Suppressor macrophage treated with lipopolysaccharide for 4 hours (primary cell): ENCODE measurements at regions not wholly inside any gene's neighbourhood (a gene's known extent, or its start where the extent isn't known, plus 50 kb on each side); places are given as distances from the start of the nearest gene placed in this dataset.

Experiments
- DNase-seq: peaks from one replicate; pipeline ENCODE4 v3.0.0-alpha.2; 2020

- DNase-seq = no peak
Measured at GRCh38 chr3:167892205-167892604, 156.7 kb downstream of the SERPINI1 start.

GRCh38 chr3:167887096-167887495 lies 151.6 kb downstream of the SERPINI1 start:
- DNase-seq = no peak

GRCh38 chr3:167886690-167887089 lies 151.2 kb downstream of the SERPINI1 start:
- no peak for DNase-seq

GRCh38 chr3:167885277-167885676 lies 149.8 kb downstream of the SERPINI1 start:
- no peak for DNase-seq

- no peak for DNase-seq
Measured at GRCh38 chr3:167884481-167884880, 149.0 kb downstream of the SERPINI1 start.

GRCh38 chr3:167883452-167883851 lies 147.9 kb downstream of the SERPINI1 start:
- DNase-seq = no peak

- peak; percentile 65 for DNase-seq
Measured at GRCh38 chr3:167882057-167882667, 146.6 kb downstream of the SERPINI1 start.

- DNase-seq = no peak
Measured at GRCh38 chr3:167880183-167880582, 144.7 kb downstream of the SERPINI1 start.

- DNase-seq = peak; percentile 57
Measured at GRCh38 chr3:167876620-167877281, 141.2 kb downstream of the SERPINI1 start.
